ENCODE measurements at regions not wholly inside any gene's neighbourhood (a gene's known extent, or its start where the extent isn't known, plus 50 kb on each side); places are given as distances from the start of the nearest gene placed in this dataset.

DNA sequence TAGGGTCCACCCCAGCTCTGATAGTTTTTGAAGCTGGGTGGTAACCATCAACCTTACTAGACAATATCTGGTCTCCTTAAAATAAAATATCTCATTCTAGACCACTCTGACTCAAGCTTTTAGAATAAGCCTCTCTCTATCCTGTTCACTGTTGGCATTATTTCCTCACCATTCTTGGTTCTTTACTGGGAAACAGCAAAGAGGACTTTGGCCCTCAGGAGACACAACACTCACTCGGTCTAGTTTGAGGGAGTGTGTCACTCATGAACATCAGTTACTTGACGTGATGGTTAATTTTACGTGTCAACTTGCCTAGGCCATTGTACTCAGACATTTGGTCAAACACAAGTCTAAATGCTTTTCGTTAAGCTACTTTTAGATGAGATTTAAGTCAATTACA lies 110.6 kb downstream of the FAM76B start:
- TF ChIP-seq, protein P1, sequence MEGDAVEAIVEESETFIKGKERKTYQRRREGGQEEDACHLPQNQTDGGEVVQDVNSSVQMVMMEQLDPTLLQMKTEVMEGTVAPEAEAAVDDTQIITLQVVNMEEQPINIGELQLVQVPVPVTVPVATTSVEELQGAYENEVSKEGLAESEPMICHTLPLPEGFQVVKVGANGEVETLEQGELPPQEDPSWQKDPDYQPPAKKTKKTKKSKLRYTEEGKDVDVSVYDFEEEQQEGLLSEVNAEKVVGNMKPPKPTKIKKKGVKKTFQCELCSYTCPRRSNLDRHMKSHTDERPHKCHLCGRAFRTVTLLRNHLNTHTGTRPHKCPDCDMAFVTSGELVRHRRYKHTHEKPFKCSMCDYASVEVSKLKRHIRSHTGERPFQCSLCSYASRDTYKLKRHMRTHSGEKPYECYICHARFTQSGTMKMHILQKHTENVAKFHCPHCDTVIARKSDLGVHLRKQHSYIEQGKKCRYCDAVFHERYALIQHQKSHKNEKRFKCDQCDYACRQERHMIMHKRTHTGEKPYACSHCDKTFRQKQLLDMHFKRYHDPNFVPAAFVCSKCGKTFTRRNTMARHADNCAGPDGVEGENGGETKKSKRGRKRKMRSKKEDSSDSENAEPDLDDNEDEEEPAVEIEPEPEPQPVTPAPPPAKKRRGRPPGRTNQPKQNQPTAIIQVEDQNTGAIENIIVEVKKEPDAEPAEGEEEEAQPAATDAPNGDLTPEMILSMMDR (IDR thresholded peaks at IDR 0.05; ENCODE audit: borderline replicate concordance, extremely low read depth, low read length, poor library complexity, severe bottlenecking): no peak
- no peak for TF ChIP-seq EZH2 (IDR thresholded peaks at IDR 0.05; ENCODE audit: borderline replicate concordance, low read depth, low read length, severe bottlenecking)

Data from DND-41 (cell line).